Neuronal stem cell (in vitro differentiated cells): ENCODE measurements at regions not wholly inside any gene's neighbourhood (a gene's known extent, or its start where the extent isn't known, plus 50 kb on each side); places are given as distances from the start of the nearest gene placed in this dataset.

Experiments used
- DNase-seq: peaks from one replicate; pipeline ENCODE4 v3.0.0-alpha.2; 2013; ENCODE audit warnings: low spot score
- H2AFZ ChIP-seq: one replicate; pipeline ENCODE4 v1.6.1; 2013; ENCODE audit warnings: mild to moderate bottlenecking, low read length, inconsistent platforms
- H2AK5ac ChIP-seq: 2 replicates; pipeline ENCODE4 v1.6.1; 2013; ENCODE audit warnings: low read depth, mild to moderate bottlenecking, inconsistent platforms, low read length, moderate library complexity, mixed read lengths
- H2BK120ac ChIP-seq: 2 replicates; pipeline ENCODE4 v1.6.1; 2013; ENCODE audit warnings: low read depth, mild to moderate bottlenecking, inconsistent platforms, low read length, moderate library complexity, mixed read lengths
- H2BK12ac ChIP-seq: one replicate; pipeline ENCODE4 v1.6.1; 2013; ENCODE audit warnings: low read length, inconsistent platforms
- H2BK15ac ChIP-seq: 2 replicates; pipeline ENCODE4 v1.6.1; 2013; ENCODE audit warnings: mild to moderate bottlenecking, low read length, inconsistent platforms, mixed read lengths
- H2BK5ac ChIP-seq: one replicate; pipeline ENCODE4 v1.6.1; 2013; ENCODE audit warnings: inconsistent platforms, mild to moderate bottlenecking, low read length, moderate library complexity
- H3K14ac ChIP-seq: one replicate; pipeline ENCODE4 v1.6.1; 2013; ENCODE audit warnings: low read length, inconsistent platforms
- H3K18ac ChIP-seq: 2 replicates; pipeline ENCODE4 v1.6.1; 2013; ENCODE audit warnings: low read length, inconsistent platforms
- H3K23ac ChIP-seq: 2 replicates; pipeline ENCODE4 v1.6.1; 2013; ENCODE audit warnings: low read depth, mild to moderate bottlenecking, mixed read lengths, low read length, inconsistent platforms; ENCODE audit not compliant: poor library complexity
- H3K27ac ChIP-seq: replicated peaks from 3 replicates; pipeline ENCODE4 v1.5.1; 2013; ENCODE audit warnings: low read length, inconsistent platforms
- H3K27me3 ChIP-seq, 3 experiments: 2 replicates each; pipeline ENCODE4 v1.6.1; 2013; ENCODE audit warnings: low read length in 3 of 3, mild to moderate bottlenecking in 2 of 3, inconsistent platforms in 1 of 3, low read depth in 1 of 3, mixed read lengths in 1 of 3, moderate library complexity in 1 of 3; ENCODE audit not compliant: control insufficient read depth in 3 of 3, insufficient read depth in 3 of 3
- H3K36me3 ChIP-seq, 2 donors: replicated peaks in 1 of 2; 2 replicates each; pipeline ENCODE4 v1.6.1; 2013; ENCODE audit warnings: low read length in 2 of 2; ENCODE audit not compliant: control insufficient read depth in 2 of 2, insufficient read depth in 2 of 2
- H3K4ac ChIP-seq: 2 replicates; pipeline ENCODE4 v1.6.1; 2013; ENCODE audit warnings: inconsistent platforms, mild to moderate bottlenecking, low read length, moderate library complexity
- H3K4me1 ChIP-seq, 2 donors: 1 replicate in 1 of 2; 2 replicates in 1 of 2; pipeline ENCODE4 v1.6.1; 2013; ENCODE audit warnings: low read length in 2 of 2, low read depth in 1 of 2; ENCODE audit not compliant: control insufficient read depth in 2 of 2, insufficient read depth in 1 of 2
- H3K4me2 ChIP-seq: one replicate; pipeline ENCODE4 v1.6.1; 2013; ENCODE audit warnings: mild to moderate bottlenecking, low read length, inconsistent platforms; ENCODE audit not compliant: insufficient read depth, poor library complexity, severe bottlenecking
- H3K4me3 ChIP-seq, 2 donors: 2 replicates each; pipeline ENCODE4 v1.5.1; 2013; ENCODE audit warnings: low read length in 2 of 2, mild to moderate bottlenecking in 2 of 2, inconsistent platforms in 1 of 2, moderate library complexity in 1 of 2
- H3K79me1 ChIP-seq: one replicate; pipeline ENCODE4 v1.6.1; 2013; ENCODE audit warnings: low read depth, mild to moderate bottlenecking, inconsistent platforms, low read length, moderate library complexity
- H3K9ac ChIP-seq: one replicate; pipeline ENCODE4 v1.6.1; 2013; ENCODE audit warnings: mild to moderate bottlenecking, low read depth, low read length, inconsistent platforms; ENCODE audit not compliant: poor library complexity
- H3K9me3 ChIP-seq, 2 donors: replicated peaks in 1 of 2; 2 replicates each; pipeline versions ENCODE3 to v1.6.1; 2013; ENCODE audit warnings: low read length in 2 of 2, mild to moderate bottlenecking in 2 of 2, inconsistent platforms in 1 of 2, low read depth in 1 of 2, mixed read lengths in 1 of 2, moderate library complexity in 1 of 2; ENCODE audit not compliant: control insufficient read depth in 2 of 2, insufficient read depth in 1 of 2
- H4K8ac ChIP-seq: one replicate; pipeline ENCODE4 v1.6.1; 2013; ENCODE audit warnings: low read depth, mild to moderate bottlenecking, inconsistent platforms, low read length, moderate library complexity
- H4K91ac ChIP-seq: one replicate; pipeline ENCODE4 v1.6.1; 2013; ENCODE audit warnings: low read length, low read depth, mild to moderate bottlenecking, inconsistent platforms; ENCODE audit not compliant: poor library complexity
- WGBS, 2 donors: extraction: QIAGEN DNeasy Blood & Tissue Kit; methylation state at CpG; one replicate each; pipeline ENCODE4 v1.1.7; 2013; ENCODE audit warnings: missing lambda C conversion rate in 2 of 2, mixed read lengths in 1 of 2; ENCODE audit not compliant: insufficient read length in 2 of 2, insufficient replicate concordance in 1 of 2; ENCODE audit errors: extremely low coverage in 2 of 2; 5-methylcytosine and 5-hydroxymethylcytosine counted together

GRCh38 chr10:91708174-91708861, 75.4 kb upstream of the PPP1R3C start:
- Histone ChIP-seq H3K9me3 (no peaks in the 10 kb centered on the region), H3K36me3 (no peaks in the 10 kb centered on the region), H4K8ac (no peak overlapping the region), H3K9ac (no peak overlapping the region), H4K91ac (no peak overlapping the region), H3K27ac (no peak overlapping the region), H3K79me1 (no peaks in the 10 kb centered on the region), H2BK120ac (no peak overlapping the region), H3K4me2 (no peak overlapping the region), H3K18ac (no peak overlapping the region), H3K4me1 (no peaks in the 10 kb centered on the region), H3K23ac (no peak overlapping the region), H3K14ac (no peak overlapping the region), H2BK5ac (no peak overlapping the region), H2AFZ (no peak overlapping the region), H3K4me3 (no peak overlapping the region), H2BK12ac (no peak overlapping the region), H3K27me3 (no peaks in the 10 kb centered on the region), H3K4ac (no peak overlapping the region), H2AK5ac (no peak overlapping the region), H2BK15ac (no peak overlapping the region)
- WGBS, 2 donors: no CpG with 5 or more reads among the region's 3 CpGs
- no peak for DNase-seq

- no peak overlapping the region for H2BK5ac ChIP-seq
Measured at GRCh38 chr10:91707236-91707635, 74.4 kb upstream of the PPP1R3C start.

GRCh38 chr10:91705948-91706670, 73.2 kb upstream of the PPP1R3C start:
- Histone ChIP-seq H3K4me2 (no peak overlapping the region), H2BK5ac (no peak overlapping the region), H3K9ac (no peak overlapping the region), H4K8ac (no peak overlapping the region), H3K14ac (no peak overlapping the region), H3K4ac (no peak overlapping the region), H3K4me1 (no peaks in the 10 kb centered on the region), H3K23ac (no peak overlapping the region), H2BK12ac (no peak overlapping the region), H3K9me3 (no peaks in the 10 kb centered on the region), H3K27ac (no peak overlapping the region), H2BK120ac (no peak overlapping the region), H3K27me3 (no peaks in the 10 kb centered on the region), H3K79me1 (no peaks in the 10 kb centered on the region), H2AFZ (no peak overlapping the region), H3K36me3 (no peaks in the 10 kb centered on the region), H2BK15ac (no peak overlapping the region), H2AK5ac (no peak overlapping the region), H3K4me3 (no peak overlapping the region), H4K91ac (no peak overlapping the region), H3K18ac (no peak overlapping the region)
- no CpG with 5 or more reads among the region's 2 CpGs for WGBS, 2 donors
- DNase-seq: no peak

More at GRCh38 chr10:91707236-91707635, 74.4 kb upstream of the PPP1R3C start:
- no peak for DNase-seq
- Histone ChIP-seq H3K36me3 (no peaks in the 10 kb centered on the region), H3K23ac (no peak overlapping the region), H4K91ac (no peak overlapping the region), H3K27ac (no peak overlapping the region), H2BK12ac (no peak overlapping the region), H3K79me1 (no peaks in the 10 kb centered on the region), H3K4me3 (no peak overlapping the region), H3K4me1 (no peaks in the 10 kb centered on the region), H2BK15ac (no peak overlapping the region), H3K18ac (no peak overlapping the region), H2AFZ (no peak overlapping the region), H3K9me3 (no peaks in the 10 kb centered on the region), H3K4ac (no peak overlapping the region), H3K4me2 (no peak overlapping the region), H4K8ac (no peak overlapping the region), H3K27me3 (no peaks in the 10 kb centered on the region), H2AK5ac (no peak overlapping the region), H3K14ac (no peak overlapping the region), H3K9ac (no peak overlapping the region), H2BK120ac (no peak overlapping the region)
- WGBS, 2 donors: no CpG with 5 or more reads among the region's 3 CpGs

- H3K79me1 ChIP-seq: no peaks in the 10 kb centered on the region
- no peak overlapping the region for H2BK12ac ChIP-seq
- H4K91ac ChIP-seq: no peak overlapping the region
- no peak overlapping the region for H3K4me2 ChIP-seq
- H2AFZ ChIP-seq: no peak overlapping the region
- H3K27ac ChIP-seq: no peak overlapping the region
- no CpG with 5 or more reads among the region's 4 CpGs for WGBS, 2 donors
- H3K27me3 ChIP-seq: no peaks in the 10 kb centered on the region
- no peak overlapping the region for H3K9ac ChIP-seq
- H2BK15ac ChIP-seq: no peak overlapping the region
- no peak overlapping the region for H4K8ac ChIP-seq
- no peak for DNase-seq
- no peak overlapping the region for H2BK120ac ChIP-seq
- H3K4ac ChIP-seq: no peak overlapping the region
- H3K36me3 ChIP-seq: no peaks in the 10 kb centered on the region
- H3K4me1 ChIP-seq: no peaks in the 10 kb centered on the region
- no peak overlapping the region for H2BK5ac ChIP-seq
- no peak overlapping the region for H3K4me3 ChIP-seq
- H3K14ac ChIP-seq: no peak overlapping the region
- no peak overlapping the region for H2AK5ac ChIP-seq
- no peak overlapping the region for H3K18ac ChIP-seq
- H3K23ac ChIP-seq: no peak overlapping the region
- no peaks in the 10 kb centered on the region for H3K9me3 ChIP-seq
Measured at GRCh38 chr10:91702620-91703019, 69.7 kb upstream of the PPP1R3C start.
